ENCODE measurements at regions not wholly inside any gene's neighbourhood (a gene's known extent, or its start where the extent isn't known, plus 50 kb on each side); places are given as distances from the start of the nearest gene placed in this dataset.

GRCh38 chr4:184528713-184529112 is 54.4 kb upstream of the IRF2 start:
- DNase-seq (ENCODE audit: low read depth) = no peak

DNA sequence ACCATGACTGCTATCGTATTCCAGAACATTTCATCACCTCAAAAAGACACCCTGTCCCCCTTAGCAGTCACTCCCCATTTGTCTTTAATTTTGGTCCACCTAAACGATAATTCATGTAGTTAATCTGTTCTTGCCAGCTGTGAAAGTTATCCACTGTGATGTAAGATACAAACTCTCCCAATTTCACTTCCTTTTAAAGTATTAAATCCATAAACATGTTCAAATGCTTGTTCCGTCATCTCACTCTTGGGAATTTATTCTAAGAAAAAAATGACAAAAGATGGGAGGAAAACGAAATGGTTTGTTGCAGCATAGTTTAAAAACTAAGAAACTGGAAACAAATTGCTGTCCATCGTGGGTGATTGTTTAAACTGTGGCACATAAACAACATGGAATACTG is 53.7 kb upstream of the IRF2 start:
- no peak for DNase-seq (ENCODE audit: low read depth)

DNA sequence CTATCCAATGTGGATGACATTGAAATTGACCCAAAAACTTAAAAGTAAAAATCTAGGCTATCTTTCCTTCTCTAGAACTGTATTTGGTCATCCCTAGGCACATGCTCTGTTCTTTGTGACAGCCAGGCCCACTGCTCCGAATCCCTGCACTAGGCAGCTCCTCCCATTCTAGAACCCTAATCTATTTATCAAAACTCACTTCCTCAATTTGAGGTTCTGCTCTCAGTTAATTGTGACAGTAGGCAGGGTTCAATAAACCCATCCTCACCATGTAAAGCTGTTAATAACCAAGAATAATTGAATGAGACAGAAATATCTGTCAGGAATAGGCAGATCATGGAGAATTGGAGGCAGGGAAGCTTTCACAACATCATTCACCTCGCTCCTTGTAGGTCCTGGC is 51.9 kb upstream of the IRF2 start:
- no peak for DNase-seq (ENCODE audit: low read depth)

Measured in HS-5 (cell line).